ENCODE measurements at regions not wholly inside any gene's neighbourhood (a gene's known extent, or its start where the extent isn't known, plus 50 kb on each side); places are given as distances from the start of the nearest gene placed in this dataset.
A peak's percentile ranks its signal among the peaks of the same experiment; 100 is the strongest.

GRCh38 chr1:38454236-38454635, 405.3 kb downstream of the RRAGC start:
- no peak for DNase-seq

- no peak for DNase-seq
Observed at GRCh38 chr1:38452246-38452645, 405.7 kb upstream of the POU3F1 start.

- DNase-seq = no peak
Observed at GRCh38 chr1:38451541-38451993, 405.0 kb upstream of the POU3F1 start.

GRCh38 chr1:38448893-38449292, 402.3 kb upstream of the POU3F1 start:
- no peak for DNase-seq

GRCh38 chr1:38446936-38447335, 400.3 kb upstream of the POU3F1 start:
- no peak for DNase-seq

GRCh38 chr1:38444770-38445442, 398.3 kb upstream of the POU3F1 start:
- no peak for DNase-seq

- no peak for DNase-seq
Observed at GRCh38 chr1:38444311-38444710, 397.7 kb upstream of the POU3F1 start.

GRCh38 chr1:38440402-38440801, 393.8 kb upstream of the POU3F1 start:
- DNase-seq = no peak

- DNase-seq = no peak
Observed at GRCh38 chr1:38436749-38437148, 390.2 kb upstream of the POU3F1 start.

GRCh38 chr1:38436006-38436405, 389.4 kb upstream of the POU3F1 start:
- no peak for DNase-seq

- no peak for DNase-seq
Observed at GRCh38 chr1:38433084-38433722, 386.6 kb upstream of the POU3F1 start.

- no peak for DNase-seq
Observed at GRCh38 chr1:38431535-38432376, 385.2 kb upstream of the POU3F1 start.

GRCh38 chr1:38430949-38431348, 384.4 kb upstream of the POU3F1 start:
- DNase-seq = no peak

GRCh38 chr1:38424677-38425076, 378.1 kb upstream of the POU3F1 start:
- no peak for DNase-seq

GRCh38 chr1:38420666-38421065, 374.1 kb upstream of the POU3F1 start:
- no peak for DNase-seq

GRCh38 chr1:38418195-38419030, 371.8 kb upstream of the POU3F1 start:
- DNase-seq = no peak

GRCh38 chr1:38403667-38404066, 357.1 kb upstream of the POU3F1 start:
- no peak for DNase-seq

GRCh38 chr1:38402230-38402815, 355.7 kb upstream of the POU3F1 start:
- no peak for DNase-seq

GRCh38 chr1:38396606-38397005, 350.0 kb upstream of the POU3F1 start:
- no peak for DNase-seq

- DNase-seq = no peak
Observed at GRCh38 chr1:38394303-38394702, 347.7 kb upstream of the POU3F1 start.

- no peak for DNase-seq
Observed at GRCh38 chr1:38392861-38393260, 346.3 kb upstream of the POU3F1 start.

- peak; percentile 7 for DNase-seq
Observed at GRCh38 chr1:38381256-38381655, 334.7 kb upstream of the POU3F1 start.

GRCh38 chr1:38376577-38376976, 330.0 kb upstream of the POU3F1 start:
- no peak for DNase-seq

Measured in NCI-H2171 (cell line).